HL-60 (cell line): ENCODE measurements at regions not wholly inside any gene's neighbourhood (a gene's known extent, or its start where the extent isn't known, plus 50 kb on each side); places are given as distances from the start of the nearest gene placed in this dataset.

Source experiments
- GABPA ChIP-seq: IDR thresholded peaks from 2 replicates; pipeline ENCODE4 v1.6.1; 2012; ENCODE audit warnings: low read depth
- POLR2AphosphoS5 ChIP-seq: IDR thresholded peaks from 2 replicates; pipeline ENCODE4 v1.6.1; 2012; ENCODE audit warnings: low read depth
- SPI1 ChIP-seq: IDR thresholded peaks from 2 replicates; pipeline ENCODE4 v1.6.1; 2012; ENCODE audit warnings: low read depth, mild to moderate bottlenecking, borderline replicate concordance
- TF ChIP-seq, protein P1 (sequence below): IDR thresholded peaks from one replicate; pipeline ENCODE4 v1.5.1; 2011; ENCODE audit warnings: low read length, control low read depth, inconsistent platforms; ENCODE audit not compliant: insufficient read depth
- TF ChIP-seq, protein P2 (sequence below): IDR thresholded peaks from 2 replicates; pipeline ENCODE4 v1.6.1; 2012; ENCODE audit warnings: low read depth; ENCODE audit not compliant: insufficient replicate concordance

DNA sequence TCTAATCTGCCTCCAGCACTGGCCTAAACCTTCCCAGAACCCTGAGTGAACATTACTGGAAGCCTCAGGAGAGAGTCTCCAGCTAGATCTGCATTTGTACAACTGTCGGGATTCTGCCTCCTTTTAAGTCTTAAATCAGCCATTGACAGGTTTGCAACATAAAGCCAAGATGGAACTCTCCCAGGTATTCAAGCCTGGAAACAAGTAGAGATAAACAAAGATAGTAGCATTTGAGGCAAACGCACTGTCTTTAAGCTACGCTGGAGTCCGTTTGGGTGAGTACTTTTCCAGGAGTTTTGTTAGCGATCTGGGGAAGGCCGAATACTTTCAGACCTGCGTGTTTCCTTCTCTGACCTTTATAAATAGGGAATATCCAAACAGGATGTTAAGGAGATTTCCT, 317.2 kb upstream of the FZD8 start:
- TF ChIP-seq, protein P1, sequence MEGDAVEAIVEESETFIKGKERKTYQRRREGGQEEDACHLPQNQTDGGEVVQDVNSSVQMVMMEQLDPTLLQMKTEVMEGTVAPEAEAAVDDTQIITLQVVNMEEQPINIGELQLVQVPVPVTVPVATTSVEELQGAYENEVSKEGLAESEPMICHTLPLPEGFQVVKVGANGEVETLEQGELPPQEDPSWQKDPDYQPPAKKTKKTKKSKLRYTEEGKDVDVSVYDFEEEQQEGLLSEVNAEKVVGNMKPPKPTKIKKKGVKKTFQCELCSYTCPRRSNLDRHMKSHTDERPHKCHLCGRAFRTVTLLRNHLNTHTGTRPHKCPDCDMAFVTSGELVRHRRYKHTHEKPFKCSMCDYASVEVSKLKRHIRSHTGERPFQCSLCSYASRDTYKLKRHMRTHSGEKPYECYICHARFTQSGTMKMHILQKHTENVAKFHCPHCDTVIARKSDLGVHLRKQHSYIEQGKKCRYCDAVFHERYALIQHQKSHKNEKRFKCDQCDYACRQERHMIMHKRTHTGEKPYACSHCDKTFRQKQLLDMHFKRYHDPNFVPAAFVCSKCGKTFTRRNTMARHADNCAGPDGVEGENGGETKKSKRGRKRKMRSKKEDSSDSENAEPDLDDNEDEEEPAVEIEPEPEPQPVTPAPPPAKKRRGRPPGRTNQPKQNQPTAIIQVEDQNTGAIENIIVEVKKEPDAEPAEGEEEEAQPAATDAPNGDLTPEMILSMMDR = no peak
- TF ChIP-seq POLR2AphosphoS5 (no peak), SPI1 (no peak), GABPA (no peak)
- TF ChIP-seq, protein P2, sequence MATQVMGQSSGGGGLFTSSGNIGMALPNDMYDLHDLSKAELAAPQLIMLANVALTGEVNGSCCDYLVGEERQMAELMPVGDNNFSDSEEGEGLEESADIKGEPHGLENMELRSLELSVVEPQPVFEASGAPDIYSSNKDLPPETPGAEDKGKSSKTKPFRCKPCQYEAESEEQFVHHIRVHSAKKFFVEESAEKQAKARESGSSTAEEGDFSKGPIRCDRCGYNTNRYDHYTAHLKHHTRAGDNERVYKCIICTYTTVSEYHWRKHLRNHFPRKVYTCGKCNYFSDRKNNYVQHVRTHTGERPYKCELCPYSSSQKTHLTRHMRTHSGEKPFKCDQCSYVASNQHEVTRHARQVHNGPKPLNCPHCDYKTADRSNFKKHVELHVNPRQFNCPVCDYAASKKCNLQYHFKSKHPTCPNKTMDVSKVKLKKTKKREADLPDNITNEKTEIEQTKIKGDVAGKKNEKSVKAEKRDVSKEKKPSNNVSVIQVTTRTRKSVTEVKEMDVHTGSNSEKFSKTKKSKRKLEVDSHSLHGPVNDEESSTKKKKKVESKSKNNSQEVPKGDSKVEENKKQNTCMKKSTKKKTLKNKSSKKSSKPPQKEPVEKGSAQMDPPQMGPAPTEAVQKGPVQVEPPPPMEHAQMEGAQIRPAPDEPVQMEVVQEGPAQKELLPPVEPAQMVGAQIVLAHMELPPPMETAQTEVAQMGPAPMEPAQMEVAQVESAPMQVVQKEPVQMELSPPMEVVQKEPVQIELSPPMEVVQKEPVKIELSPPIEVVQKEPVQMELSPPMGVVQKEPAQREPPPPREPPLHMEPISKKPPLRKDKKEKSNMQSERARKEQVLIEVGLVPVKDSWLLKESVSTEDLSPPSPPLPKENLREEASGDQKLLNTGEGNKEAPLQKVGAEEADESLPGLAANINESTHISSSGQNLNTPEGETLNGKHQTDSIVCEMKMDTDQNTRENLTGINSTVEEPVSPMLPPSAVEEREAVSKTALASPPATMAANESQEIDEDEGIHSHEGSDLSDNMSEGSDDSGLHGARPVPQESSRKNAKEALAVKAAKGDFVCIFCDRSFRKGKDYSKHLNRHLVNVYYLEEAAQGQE = no peak
